ENCODE measurements at regions not wholly inside any gene's neighbourhood (a gene's known extent, or its start where the extent isn't known, plus 50 kb on each side); places are given as distances from the start of the nearest gene placed in this dataset.

DNA sequence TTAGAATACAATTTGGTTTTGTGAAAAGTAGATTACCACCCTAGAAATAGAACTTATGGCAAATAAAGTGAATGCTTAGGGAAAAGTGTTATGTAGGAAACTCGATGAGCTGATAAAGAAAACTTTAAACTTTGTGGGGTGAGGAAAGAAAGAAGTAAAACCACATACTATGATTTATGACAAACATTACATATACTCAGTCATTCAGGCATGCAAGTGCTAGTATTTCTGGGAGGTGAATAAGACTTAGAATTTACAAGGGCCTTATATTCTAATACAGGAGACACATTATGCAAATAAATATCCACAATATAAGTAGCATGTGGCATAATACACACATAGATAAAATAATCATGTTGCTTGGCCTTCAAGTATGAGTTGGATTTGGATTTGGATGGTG lies 618.1 kb downstream of the XIRP2 start:
- H3K27ac ChIP-seq: no peak overlapping the region
- H3K9me3 ChIP-seq: no peaks in the 10 kb centered on the region
- intact Hi-C loops (cut with DNase I; ENCODE audit: low total_unique reads): no loop called here
- WGBS, 2 donors (ENCODE audit: low coverage in 1 of 2): 64 to 67% methylated on average over 1 of the region's 1 CpG
- no peak for DNase-seq
- no peaks in the 10 kb centered on the region for H3K27me3 ChIP-seq
- H3K4me1 ChIP-seq: peaks cover 0 to 13% (median 7%) of the 10 kb centered on the region in 4 donors
- no peak overlapping the region for H3K4me3 ChIP-seq
- TF ChIP-seq, protein P1, sequence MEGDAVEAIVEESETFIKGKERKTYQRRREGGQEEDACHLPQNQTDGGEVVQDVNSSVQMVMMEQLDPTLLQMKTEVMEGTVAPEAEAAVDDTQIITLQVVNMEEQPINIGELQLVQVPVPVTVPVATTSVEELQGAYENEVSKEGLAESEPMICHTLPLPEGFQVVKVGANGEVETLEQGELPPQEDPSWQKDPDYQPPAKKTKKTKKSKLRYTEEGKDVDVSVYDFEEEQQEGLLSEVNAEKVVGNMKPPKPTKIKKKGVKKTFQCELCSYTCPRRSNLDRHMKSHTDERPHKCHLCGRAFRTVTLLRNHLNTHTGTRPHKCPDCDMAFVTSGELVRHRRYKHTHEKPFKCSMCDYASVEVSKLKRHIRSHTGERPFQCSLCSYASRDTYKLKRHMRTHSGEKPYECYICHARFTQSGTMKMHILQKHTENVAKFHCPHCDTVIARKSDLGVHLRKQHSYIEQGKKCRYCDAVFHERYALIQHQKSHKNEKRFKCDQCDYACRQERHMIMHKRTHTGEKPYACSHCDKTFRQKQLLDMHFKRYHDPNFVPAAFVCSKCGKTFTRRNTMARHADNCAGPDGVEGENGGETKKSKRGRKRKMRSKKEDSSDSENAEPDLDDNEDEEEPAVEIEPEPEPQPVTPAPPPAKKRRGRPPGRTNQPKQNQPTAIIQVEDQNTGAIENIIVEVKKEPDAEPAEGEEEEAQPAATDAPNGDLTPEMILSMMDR (IDR thresholded peaks at IDR 0.05): no peak
- no peak for TF ChIP-seq POLR2AphosphoS5 (IDR thresholded peaks at IDR 0.05)
- no peak for TF ChIP-seq POLR2A (IDR thresholded peaks at IDR 0.05)
- no peak for TF ChIP-seq EP300 (IDR thresholded peaks at IDR 0.05; ENCODE audit: low read depth)
- no peaks in the 10 kb centered on the region for H3K36me3 ChIP-seq
- in situ Hi-C loops (cut with MboI; ENCODE audit: low pct_ligation_motif_present in 1 of 4, low pct_unique_long_range_greater_than_20kb in 1 of 4, low sequenced_read_pairs in 3 of 4): no loop called here

DNA sequence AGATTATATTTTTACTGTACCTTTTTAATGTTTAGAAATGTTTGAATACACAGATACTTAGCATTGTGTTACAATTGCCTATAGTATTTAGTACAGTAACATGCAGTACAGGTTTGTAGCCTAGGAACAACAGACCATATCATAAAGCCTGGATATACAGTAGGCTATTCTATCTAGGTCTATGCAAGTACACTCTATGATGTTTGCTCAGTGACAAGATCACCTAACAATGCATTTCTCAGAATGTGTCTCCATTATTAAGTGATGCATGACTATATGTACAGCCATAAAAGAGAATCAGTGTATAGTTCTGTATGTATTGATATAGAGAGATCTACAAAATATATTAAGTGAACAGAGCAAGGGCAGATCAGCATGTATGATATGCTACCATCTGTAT lies 616.4 kb downstream of the XIRP2 start:
- intact Hi-C loops (cut with DNase I; ENCODE audit: low total_unique reads): no loop called here
- H3K4me1 ChIP-seq: peaks cover 0 to 7% (median 5%) of the 10 kb centered on the region in 4 donors
- no peaks in the 10 kb centered on the region for H3K27me3 ChIP-seq
- no peak for DNase-seq
- H3K4me3 ChIP-seq: no peak overlapping the region
- no peaks in the 10 kb centered on the region for H3K36me3 ChIP-seq
- no peaks in the 10 kb centered on the region for H3K9me3 ChIP-seq
- no peak overlapping the region for H3K27ac ChIP-seq
- no peak for TF ChIP-seq EP300 (IDR thresholded peaks at IDR 0.05; ENCODE audit: low read depth)
- no peak for TF ChIP-seq POLR2AphosphoS5 (IDR thresholded peaks at IDR 0.05)
- TF ChIP-seq POLR2A (IDR thresholded peaks at IDR 0.05): no peak
- in situ Hi-C loops (cut with MboI; ENCODE audit: low pct_ligation_motif_present in 1 of 4, low pct_unique_long_range_greater_than_20kb in 1 of 4, low sequenced_read_pairs in 3 of 4): no loop called here

DNA sequence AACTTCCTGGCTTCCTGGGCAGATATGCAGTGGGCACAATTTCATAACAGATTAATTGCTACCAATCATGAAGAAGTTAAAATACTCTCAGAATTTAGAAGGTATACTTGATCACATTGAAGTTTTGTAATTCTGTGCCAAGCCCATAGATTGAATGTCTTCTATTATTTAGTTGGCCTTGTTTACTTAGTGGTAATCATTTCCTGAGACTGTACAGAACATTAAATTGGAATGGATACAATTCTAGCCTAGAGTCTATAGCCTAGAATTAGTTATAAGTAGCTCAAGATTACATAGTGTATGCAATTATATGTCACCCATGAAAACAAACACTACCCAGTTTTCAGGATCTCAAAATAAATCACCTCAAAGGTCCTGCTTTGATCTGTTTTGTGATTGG lies 615.8 kb downstream of the XIRP2 start:
- Histone ChIP-seq H3K4me1 (peaks cover 0 to under 1% (median 0%) of the 10 kb centered on the region in 4 donors), H3K36me3 (no peaks in the 10 kb centered on the region), H3K9me3 (no peaks in the 10 kb centered on the region), H3K27ac (no peak overlapping the region), H3K4me3 (no peak overlapping the region), H3K27me3 (no peaks in the 10 kb centered on the region)
- intact Hi-C loops (cut with DNase I; ENCODE audit: low total_unique reads) (no loop called here), in situ Hi-C loops (cut with MboI; ENCODE audit: low pct_ligation_motif_present in 1 of 4, low pct_unique_long_range_greater_than_20kb in 1 of 4, low sequenced_read_pairs in 3 of 4) (no loop called here)
- TF ChIP-seq, protein P1 (IDR thresholded peaks at IDR 0.05): no peak
- no peak for TF ChIP-seq EP300 (IDR thresholded peaks at IDR 0.05; ENCODE audit: low read depth)
- TF ChIP-seq POLR2A (IDR thresholded peaks at IDR 0.05): no peak
- no peak for TF ChIP-seq POLR2AphosphoS5 (IDR thresholded peaks at IDR 0.05)
- no peak for DNase-seq

DNA sequence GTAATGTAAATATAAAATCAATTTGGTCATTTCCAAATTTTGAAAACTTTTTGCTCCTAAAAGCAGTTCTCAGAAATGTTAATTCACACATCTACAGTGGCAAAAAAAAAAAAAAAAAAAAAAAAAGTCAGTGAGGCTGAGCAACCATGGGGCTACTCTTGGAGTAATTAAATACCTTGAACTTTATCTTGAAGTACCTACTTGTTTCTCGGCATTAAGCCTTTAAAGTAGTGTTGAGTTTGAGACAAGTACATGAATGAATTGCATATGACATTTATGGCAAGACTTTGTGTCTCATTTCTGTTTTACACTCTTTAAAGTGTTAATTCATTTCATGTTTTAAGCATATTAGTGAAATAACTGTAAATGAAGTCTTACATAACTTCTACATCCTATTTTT lies 613.3 kb downstream of the XIRP2 start:
- DNase-seq: no peak
- 91 to 100% methylated on average over 1 of the region's 1 CpG for WGBS, 2 donors (ENCODE audit: low coverage in 1 of 2)
- TF ChIP-seq, protein P1 (IDR thresholded peaks at IDR 0.05): no peak
- TF ChIP-seq POLR2AphosphoS5 (IDR thresholded peaks at IDR 0.05) (no peak), POLR2A (IDR thresholded peaks at IDR 0.05) (no peak)
- Histone ChIP-seq H3K27me3 (no peaks in the 10 kb centered on the region), H3K9me3 (no peaks in the 10 kb centered on the region), H3K4me3 (no peak overlapping the region), H3K4me1 (no peaks in the 10 kb centered on the region), H3K36me3 (no peaks in the 10 kb centered on the region), H3K27ac (no peak overlapping the region)
- in situ Hi-C loops (cut with MboI; ENCODE audit: low pct_ligation_motif_present in 1 of 4, low pct_unique_long_range_greater_than_20kb in 1 of 4, low sequenced_read_pairs in 3 of 4): no loop called here
- intact Hi-C loops (cut with DNase I; ENCODE audit: low total_unique reads): no loop called here

DNA sequence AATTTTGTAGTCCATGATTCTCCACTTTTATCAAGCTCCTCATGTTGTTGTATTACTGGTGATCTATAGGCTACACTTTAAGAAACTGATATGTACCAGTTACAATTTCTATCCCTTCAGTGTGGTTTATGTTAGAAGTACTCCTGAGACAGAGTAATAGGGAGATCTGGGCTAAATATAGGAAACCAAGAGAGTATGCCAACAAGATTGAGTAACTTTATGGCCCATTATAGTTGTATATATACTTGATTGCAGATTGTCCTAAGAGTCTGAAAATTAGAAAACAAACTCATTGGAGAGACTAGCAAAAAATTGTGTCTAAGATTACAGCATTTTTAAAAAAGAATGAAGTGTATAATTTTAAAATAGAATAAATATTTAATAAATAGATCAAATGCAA lies 605.6 kb downstream of the XIRP2 start:
- H3K9me3 ChIP-seq: no peaks in the 10 kb centered on the region
- H3K36me3 ChIP-seq: no peaks in the 10 kb centered on the region
- in situ Hi-C loops (cut with MboI; ENCODE audit: low pct_ligation_motif_present in 1 of 4, low pct_unique_long_range_greater_than_20kb in 1 of 4, low sequenced_read_pairs in 3 of 4): no loop called here
- H3K27me3 ChIP-seq: no peaks in the 10 kb centered on the region
- TF ChIP-seq, protein P1 (IDR thresholded peaks at IDR 0.05): no peak
- TF ChIP-seq POLR2AphosphoS5 (IDR thresholded peaks at IDR 0.05): no peak
- no peak for TF ChIP-seq EP300 (IDR thresholded peaks at IDR 0.05; ENCODE audit: low read depth)
- no peak for TF ChIP-seq POLR2A (IDR thresholded peaks at IDR 0.05)
- H3K27ac ChIP-seq: no peak overlapping the region
- DNase-seq: no peak
- no peak overlapping the region for H3K4me3 ChIP-seq
- peaks cover 0 to 10% (median 1%) of the 10 kb centered on the region in 4 donors for H3K4me1 ChIP-seq
- intact Hi-C loops (cut with DNase I; ENCODE audit: low total_unique reads): no loop called here

Measured in transverse colon (tissue), 4 donors.